ENCODE measurements at regions not wholly inside any gene's neighbourhood (a gene's known extent, or its start where the extent isn't known, plus 50 kb on each side); places are given as distances from the start of the nearest gene placed in this dataset.

DNA sequence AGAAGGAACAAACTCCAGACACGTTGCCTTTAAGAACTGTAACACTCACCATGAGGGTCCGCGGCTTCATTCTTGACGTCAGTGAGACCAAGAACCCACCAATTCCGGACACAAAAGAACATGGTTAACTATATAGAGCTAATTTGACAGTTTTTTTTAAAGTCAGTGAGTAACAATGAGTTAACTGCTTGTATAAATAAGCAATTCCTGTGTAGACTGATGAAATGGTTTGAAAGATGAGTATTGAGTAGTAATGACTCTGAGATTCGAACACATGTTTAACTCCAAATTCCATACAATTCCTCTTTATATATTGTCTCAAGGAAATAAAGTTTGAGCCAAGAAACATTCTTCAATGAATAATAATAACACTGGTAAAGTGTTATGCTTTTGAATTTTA lies 478.0 kb downstream of the MMUT start:
- TF ChIP-seq, protein P1, sequence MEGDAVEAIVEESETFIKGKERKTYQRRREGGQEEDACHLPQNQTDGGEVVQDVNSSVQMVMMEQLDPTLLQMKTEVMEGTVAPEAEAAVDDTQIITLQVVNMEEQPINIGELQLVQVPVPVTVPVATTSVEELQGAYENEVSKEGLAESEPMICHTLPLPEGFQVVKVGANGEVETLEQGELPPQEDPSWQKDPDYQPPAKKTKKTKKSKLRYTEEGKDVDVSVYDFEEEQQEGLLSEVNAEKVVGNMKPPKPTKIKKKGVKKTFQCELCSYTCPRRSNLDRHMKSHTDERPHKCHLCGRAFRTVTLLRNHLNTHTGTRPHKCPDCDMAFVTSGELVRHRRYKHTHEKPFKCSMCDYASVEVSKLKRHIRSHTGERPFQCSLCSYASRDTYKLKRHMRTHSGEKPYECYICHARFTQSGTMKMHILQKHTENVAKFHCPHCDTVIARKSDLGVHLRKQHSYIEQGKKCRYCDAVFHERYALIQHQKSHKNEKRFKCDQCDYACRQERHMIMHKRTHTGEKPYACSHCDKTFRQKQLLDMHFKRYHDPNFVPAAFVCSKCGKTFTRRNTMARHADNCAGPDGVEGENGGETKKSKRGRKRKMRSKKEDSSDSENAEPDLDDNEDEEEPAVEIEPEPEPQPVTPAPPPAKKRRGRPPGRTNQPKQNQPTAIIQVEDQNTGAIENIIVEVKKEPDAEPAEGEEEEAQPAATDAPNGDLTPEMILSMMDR (conservative IDR thresholded peaks at IDR 0.05) = no peak
- TF ChIP-seq ZFX (IDR thresholded peaks at IDR 0.05) = no peak

Data from C4-2B (cell line).